ENCODE measurements at regions not wholly inside any gene's neighbourhood (a gene's known extent, or its start where the extent isn't known, plus 50 kb on each side); places are given as distances from the start of the nearest gene placed in this dataset.

GRCh38 chr3:135447483-135447882, 518.0 kb upstream of the PPP2R3A start:
- H3K27ac Mint-ChIP-seq (ENCODE audit: unreplicated experiment): no peak overlapping the region
- no peaks in the 10 kb centered on the region for H3K9me3 Mint-ChIP-seq (ENCODE audit: unreplicated experiment)
- no peaks in the 10 kb centered on the region for H3K27me3 ChIP-seq (replicated peaks; ENCODE audit: control insufficient read depth, insufficient read depth, low read length)

GRCh38 chr3:135448520-135448919, 517.0 kb upstream of the PPP2R3A start:
- H3K36me3 Mint-ChIP-seq (ENCODE audit: insufficient read depth, unreplicated experiment): no peaks in the 10 kb centered on the region

More at GRCh38 chr3:135447483-135447882, 518.0 kb upstream of the PPP2R3A start:
- CTCF ChIA-PET: no interaction called here
- intact Hi-C loops (cut with micrococcal nuclease; ENCODE audit: unreplicated experiment): no loop called here
- Histone ChIP-seq H3K36me3 (ENCODE audit: control insufficient read depth, insufficient read depth, low read length) (no peaks in the 10 kb centered on the region), H3K4me3 (ENCODE audit: low read depth, low read length) (no peak overlapping the region), H3K9me3 (no peaks in the 10 kb centered on the region), H3K4me1 (no peaks in the 10 kb centered on the region)
- peaks cover 11% of the 10 kb centered on the region for H3K27me3 Mint-ChIP-seq (ENCODE audit: insufficient read depth, unreplicated experiment)
- TF ChIP-seq CTCF (IDR thresholded peaks at IDR 0.05; ENCODE audit: insufficient read depth in 1 of 2, low read depth in 1 of 2, low read length in 1 of 2, severe bottlenecking in 1 of 2, unreplicated experiment in 1 of 2): no peak
- H3K4me3 Mint-ChIP-seq (ENCODE audit: unreplicated experiment): no peak overlapping the region
- DNase-seq: no peak
- no TSS peak for BruUV-seq (replicated peaks)
- POLR2A ChIA-PET: no interaction called here
- H3K4me1 Mint-ChIP-seq (ENCODE audit: low read depth, unreplicated experiment): no peaks in the 10 kb centered on the region
- no peaks in the 10 kb centered on the region for H3K36me3 Mint-ChIP-seq (ENCODE audit: insufficient read depth, unreplicated experiment)

GRCh38 chr3:135449046-135449445, 516.5 kb upstream of the PPP2R3A start:
- no peaks in the 10 kb centered on the region for H3K27me3 ChIP-seq (replicated peaks; ENCODE audit: control insufficient read depth, insufficient read depth, low read length)
- intact Hi-C loops (cut with micrococcal nuclease; ENCODE audit: unreplicated experiment): no loop called here
- TF ChIP-seq CTCF (IDR thresholded peaks at IDR 0.05; ENCODE audit: insufficient read depth in 1 of 2, low read depth in 1 of 2, low read length in 1 of 2, severe bottlenecking in 1 of 2, unreplicated experiment in 1 of 2): no peak
- H3K36me3 ChIP-seq (ENCODE audit: control insufficient read depth, insufficient read depth, low read length): no peaks in the 10 kb centered on the region
- Mint-ChIP-seq H3K27ac (ENCODE audit: unreplicated experiment) (no peak overlapping the region), H3K27me3 (ENCODE audit: insufficient read depth, unreplicated experiment) (peaks cover 13% of the 10 kb centered on the region), H3K36me3 (ENCODE audit: insufficient read depth, unreplicated experiment) (no peaks in the 10 kb centered on the region), H3K4me3 (ENCODE audit: unreplicated experiment) (no peak overlapping the region), H3K9me3 (ENCODE audit: unreplicated experiment) (no peaks in the 10 kb centered on the region), H3K4me1 (ENCODE audit: low read depth, unreplicated experiment) (no peaks in the 10 kb centered on the region)
- no peaks in the 10 kb centered on the region for H3K4me1 ChIP-seq
- ChIA-PET POLR2A (no interaction called here), CTCF (no interaction called here)
- H3K4me3 ChIP-seq (ENCODE audit: low read depth, low read length): no peak overlapping the region
- no peak for DNase-seq
- no TSS peak for BruUV-seq (replicated peaks)
- H3K9me3 ChIP-seq: no peaks in the 10 kb centered on the region

More at GRCh38 chr3:135448520-135448919, 517.0 kb upstream of the PPP2R3A start:
- no peak overlapping the region for H3K27ac Mint-ChIP-seq (ENCODE audit: unreplicated experiment)
- Histone ChIP-seq H3K4me1 (no peaks in the 10 kb centered on the region), H3K4me3 (ENCODE audit: low read depth, low read length) (no peak overlapping the region), H3K27me3 (replicated peaks; ENCODE audit: control insufficient read depth, insufficient read depth, low read length) (no peaks in the 10 kb centered on the region), H3K9me3 (no peaks in the 10 kb centered on the region), H3K36me3 (ENCODE audit: control insufficient read depth, insufficient read depth, low read length) (no peaks in the 10 kb centered on the region)
- no peak for DNase-seq
- no peaks in the 10 kb centered on the region for H3K4me1 Mint-ChIP-seq (ENCODE audit: low read depth, unreplicated experiment)
- CTCF ChIA-PET: no interaction called here
- TF ChIP-seq CTCF (IDR thresholded peaks at IDR 0.05; ENCODE audit: insufficient read depth in 1 of 2, low read depth in 1 of 2, low read length in 1 of 2, severe bottlenecking in 1 of 2, unreplicated experiment in 1 of 2): no peak
- intact Hi-C loops (cut with micrococcal nuclease; ENCODE audit: unreplicated experiment): no loop called here
- no peak overlapping the region for H3K4me3 Mint-ChIP-seq (ENCODE audit: unreplicated experiment)
- BruUV-seq (replicated peaks): no TSS peak
- peaks cover 11% of the 10 kb centered on the region for H3K27me3 Mint-ChIP-seq (ENCODE audit: insufficient read depth, unreplicated experiment)
- POLR2A ChIA-PET: no interaction called here
- H3K9me3 Mint-ChIP-seq (ENCODE audit: unreplicated experiment): no peaks in the 10 kb centered on the region

Data from Caco-2 (cell line).